H1 (cell line): ENCODE measurements at regions not wholly inside any gene's neighbourhood (a gene's known extent, or its start where the extent isn't known, plus 50 kb on each side); places are given as distances from the start of the nearest gene placed in this dataset.

Experiments
- CBX8 ChIP-seq: fragments of 300-800, 300-1000 bp; sonication (generic); IDR thresholded peaks from 2 replicates; pipeline ENCODE4 v1.7.1; 2016; ENCODE audit warnings: low read depth, low read length, borderline replicate concordance
- CTCF ChIP-seq, 3 experiments: IDR thresholded peaks; 1 replicate in 2 of 3; 2 replicates in 1 of 3; pipeline versions ENCODE4 v1.5.1 to v1.6.1; 2011; ENCODE audit warnings: low read length in 3 of 3, mild to moderate bottlenecking in 3 of 3, inconsistent platforms in 2 of 3, low read depth in 1 of 3, moderate library complexity in 1 of 3; ENCODE audit not compliant: insufficient read depth in 1 of 3; ENCODE audit errors: control extremely low read depth in 1 of 3
- EGR1 ChIP-seq: IDR thresholded peaks from 2 replicates; pipeline ENCODE4 v1.6.1; 2011; ENCODE audit warnings: low read depth, low read length, borderline replicate concordance
- EZH2 ChIP-seq: fragments of 200-600 bp; sonication (generic); IDR thresholded peaks from 2 replicates; pipeline ENCODE4 v1.7.1; 2012; ENCODE audit warnings: low read depth, mild to moderate bottlenecking, moderate library complexity, low read length, inconsistent platforms; ENCODE audit not compliant: severe bottlenecking
- POLR2A ChIP-seq, 2 experiments: IDR thresholded peaks; 1 replicate in 1 of 2; 2 replicates in 1 of 2; pipeline ENCODE4 v1.6.1; 2011; ENCODE audit warnings: low read depth in 2 of 2, low read length in 2 of 2, mild to moderate bottlenecking in 2 of 2; ENCODE audit errors: control extremely low read depth in 1 of 2
- ZNF274 ChIP-seq: IDR thresholded peaks from 2 replicates; pipeline ENCODE4 v1.7.0; 2012; ENCODE audit warnings: low read length, borderline replicate concordance; ENCODE audit errors: extremely low read depth

GRCh38 chr2:12173943-12174340 is 427.5 kb downstream of the LPIN1 start:
- TF ChIP-seq EZH2 = no peak
- no peak for TF ChIP-seq ZNF274
- TF ChIP-seq CTCF (IDR thresholded peaks at IDR 0.05; ENCODE audit: control extremely low read depth in 1 of 3, insufficient read depth in 1 of 3, low read depth in 1 of 3, low read length in 3 of 3) = no peak
- TF ChIP-seq POLR2A (IDR thresholded peaks at IDR 0.05; ENCODE audit: control extremely low read depth in 1 of 2, low read depth in 2 of 2, low read length in 2 of 2) = no peak
- no peak for TF ChIP-seq EGR1
- no peak for TF ChIP-seq CBX8
